ENCODE measurements at regions not wholly inside any gene's neighbourhood (a gene's known extent, or its start where the extent isn't known, plus 50 kb on each side); places are given as distances from the start of the nearest gene placed in this dataset.

GRCh38 chr6:127641905-127642304 lies 64.9 kb downstream of the C6orf58 start:
- Mint-ChIP-seq H3K27ac (ENCODE audit: low read depth, unreplicated experiment) (no peak overlapping the region), H3K4me3 (ENCODE audit: unreplicated experiment) (no peak overlapping the region), H3K27me3 (ENCODE audit: insufficient read depth, unreplicated experiment) (peaks cover 54% of the 10 kb centered on the region), H3K36me3 (ENCODE audit: insufficient read depth, unreplicated experiment) (no peaks in the 10 kb centered on the region), H3K9me3 (ENCODE audit: unreplicated experiment) (no peaks in the 10 kb centered on the region), H3K4me1 (ENCODE audit: insufficient read depth, unreplicated experiment) (no peaks in the 10 kb centered on the region)
- POLR2A ChIA-PET, result no interaction called here
- TF ChIP-seq CTCF (IDR thresholded peaks at IDR 0.05; ENCODE audit: unreplicated experiment), result peak; percentile 52
- peak; percentile 55 for DNase-seq (ENCODE audit: unreplicated experiment)
- no TSS peak for BruUV-seq (replicated peaks)
- intact Hi-C loops (cut with micrococcal nuclease), result loop anchor here (1.0 to 10.0 kb wide), 3 partner anchors 36 to 177 kb away; no protein-coding TSS in a partner anchor
- CTCF ChIA-PET, result interaction anchor here (0.5 to 5.0 kb wide), 33 partner anchors 9 to 755 kb away, joined by 3 to 72 read pairs (median 5); partner anchors contain the start of gene C6orf58
